Activated naive CD8-positive, alpha-beta T cell treated with anti-CD3 and anti-CD28 coated beads for 36 hours (primary cell): ENCODE measurements at regions not wholly inside any gene's neighbourhood (a gene's known extent, or its start where the extent isn't known, plus 50 kb on each side); places are given as distances from the start of the nearest gene placed in this dataset.

ENCODE experiments used
- DNase-seq: peaks from one replicate; pipeline ENCODE4 v3.0.0; 2021
- H3K27ac Mint-ChIP-seq: one replicate; pipeline ENCODE4 v1.8.0; 2022; ENCODE audit warnings: mild to moderate bottlenecking, moderate library complexity, mixed read lengths
- H3K27me3 Mint-ChIP-seq: one replicate; pipeline ENCODE4 v1.8.0; 2022; ENCODE audit warnings: mild to moderate bottlenecking, mixed read lengths
- H3K36me3 Mint-ChIP-seq: one replicate; pipeline ENCODE4 v1.8.0; 2021; ENCODE audit warnings: mild to moderate bottlenecking, mixed read lengths
- H3K4me1 Mint-ChIP-seq: one replicate; pipeline ENCODE4 v1.8.0; 2021; ENCODE audit warnings: mixed read lengths
- H3K4me3 Mint-ChIP-seq: one replicate; pipeline ENCODE4 v1.8.0; 2022; ENCODE audit warnings: mild to moderate bottlenecking, moderate library complexity, mixed read lengths
- H3K9me3 Mint-ChIP-seq: one replicate; pipeline ENCODE4 v1.8.0; 2022; ENCODE audit warnings: mixed read lengths

DNA sequence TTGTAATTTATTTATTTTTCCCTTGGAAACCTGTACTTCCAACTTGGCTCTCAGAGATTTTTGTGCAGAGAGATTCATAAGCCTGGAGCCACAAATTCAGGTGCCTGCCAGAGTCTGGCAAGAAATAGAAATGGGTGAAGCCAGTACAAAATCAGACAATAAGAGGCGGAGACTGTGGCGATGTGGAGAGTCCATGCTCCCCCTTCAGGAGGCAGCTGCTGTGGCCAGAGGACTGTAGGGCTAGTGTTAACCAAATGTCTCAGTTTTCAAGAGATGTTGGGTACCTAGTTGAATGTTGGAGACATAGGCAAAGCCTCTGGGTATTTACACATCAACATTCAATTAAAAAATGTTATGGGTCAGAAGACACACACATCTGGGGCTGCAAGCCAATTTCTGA lies 208.6 kb downstream of the PSAT1 start:
- no peak for DNase-seq
- no peaks in the 10 kb centered on the region for H3K36me3 Mint-ChIP-seq
- no peaks in the 10 kb centered on the region for H3K9me3 Mint-ChIP-seq
- no peak overlapping the region for H3K4me3 Mint-ChIP-seq
- no peaks in the 10 kb centered on the region for H3K4me1 Mint-ChIP-seq
- no peak overlapping the region for H3K27ac Mint-ChIP-seq
- no peaks in the 10 kb centered on the region for H3K27me3 Mint-ChIP-seq

DNA sequence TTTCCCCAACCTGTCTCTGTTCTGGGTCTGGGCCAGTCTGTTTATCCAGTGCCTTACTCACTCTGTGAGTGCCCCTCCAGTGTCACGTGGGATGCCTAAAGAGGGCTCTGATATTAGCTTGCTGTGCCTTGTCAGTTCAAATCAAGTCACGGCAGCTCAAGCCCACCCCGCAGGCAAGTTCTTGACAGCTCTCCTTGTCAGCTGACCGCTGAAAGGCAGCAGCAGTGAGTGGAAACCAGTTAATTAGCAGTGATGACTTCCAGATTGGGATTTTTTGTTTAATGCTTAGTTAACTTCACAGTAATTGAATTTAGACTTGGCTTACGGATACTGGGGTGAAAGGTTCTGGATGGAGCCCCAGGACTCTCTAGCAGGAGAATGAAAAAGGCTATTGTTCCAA lies 210.1 kb downstream of the PSAT1 start:
- Mint-ChIP-seq H3K27me3 (no peaks in the 10 kb centered on the region), H3K4me3 (no peak overlapping the region), H3K9me3 (no peaks in the 10 kb centered on the region), H3K36me3 (no peaks in the 10 kb centered on the region), H3K4me1 (no peaks in the 10 kb centered on the region), H3K27ac (no peak overlapping the region)
- DNase-seq, result no peak

DNA sequence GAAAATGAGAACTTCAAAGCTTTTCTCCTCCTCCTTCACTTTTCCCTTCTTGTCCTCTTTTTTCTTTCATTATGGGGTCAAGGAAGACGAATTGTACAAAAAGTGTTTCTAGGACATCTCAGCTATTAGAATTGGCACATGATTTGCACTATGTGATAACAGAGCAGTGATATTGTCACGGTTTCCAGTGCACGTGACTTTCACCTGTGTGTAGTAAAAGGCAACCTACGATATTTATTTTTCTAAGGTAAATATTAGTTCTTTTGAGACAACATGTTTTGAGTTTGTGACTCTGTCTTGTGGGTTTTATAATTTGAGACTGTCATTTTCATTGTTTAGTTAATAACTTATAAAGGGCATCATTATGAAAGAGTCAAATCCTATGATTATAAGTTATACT lies 213.1 kb downstream of the PSAT1 start:
- H3K27me3 Mint-ChIP-seq, result no peaks in the 10 kb centered on the region

DNA sequence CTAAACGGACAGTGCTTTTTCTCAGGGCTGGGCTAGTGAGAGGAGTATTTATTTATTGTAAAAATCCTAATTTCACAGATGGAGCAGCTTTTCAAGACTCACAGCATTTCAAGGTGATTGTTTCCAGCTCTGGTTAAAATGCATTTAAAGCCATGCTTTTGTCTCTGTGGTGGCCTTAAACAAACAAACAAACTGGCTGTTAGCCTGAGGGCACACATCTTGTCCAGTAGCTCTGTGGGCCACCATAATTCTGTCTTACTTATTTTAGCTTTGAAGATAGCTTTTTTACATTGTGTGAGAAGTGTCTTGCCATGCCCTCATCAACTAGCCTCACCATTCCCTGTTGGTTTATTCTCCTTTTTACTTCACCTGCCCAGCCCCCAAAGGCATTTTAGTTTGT lies 218.2 kb downstream of the PSAT1 start:
- peaks cover 9% of the 10 kb centered on the region for H3K9me3 Mint-ChIP-seq
- peaks cover 3% of the 10 kb centered on the region for H3K27me3 Mint-ChIP-seq
- H3K4me1 Mint-ChIP-seq, result no peaks in the 10 kb centered on the region
- H3K36me3 Mint-ChIP-seq, result no peaks in the 10 kb centered on the region
- no peak overlapping the region for H3K27ac Mint-ChIP-seq
- H3K4me3 Mint-ChIP-seq, result no peak overlapping the region
- DNase-seq, result no peak

More for the DNA sequence above, 213.1 kb downstream of the PSAT1 start:
- H3K4me3 Mint-ChIP-seq, result no peak overlapping the region
- H3K9me3 Mint-ChIP-seq, result peaks cover 4% of the 10 kb centered on the region
- no peaks in the 10 kb centered on the region for H3K36me3 Mint-ChIP-seq
- DNase-seq, result no peak
- no peaks in the 10 kb centered on the region for H3K4me1 Mint-ChIP-seq
- no peak overlapping the region for H3K27ac Mint-ChIP-seq

DNA sequence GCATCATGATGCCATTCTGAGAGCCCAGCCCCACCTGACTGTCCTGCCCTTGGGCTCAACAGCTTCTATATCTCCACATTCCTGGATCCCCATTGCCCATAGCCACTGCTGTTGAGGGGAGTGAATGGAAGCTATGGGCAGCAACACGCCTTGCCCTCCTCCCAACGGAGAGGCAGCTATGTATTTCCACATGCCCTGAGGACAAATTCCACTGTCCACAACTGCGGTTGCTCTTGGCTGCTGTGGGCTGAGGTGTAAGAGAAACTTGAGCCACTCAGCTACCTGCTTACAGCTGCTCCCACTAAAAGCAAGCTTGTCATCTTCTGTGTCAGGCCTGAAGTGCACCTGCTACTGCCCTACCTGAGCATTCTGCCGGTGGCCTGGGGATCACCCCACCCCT lies 222.9 kb downstream of the PSAT1 start:
- DNase-seq, result no peak
- H3K4me3 Mint-ChIP-seq, result no peak overlapping the region
- no peaks in the 10 kb centered on the region for H3K4me1 Mint-ChIP-seq
- no peak overlapping the region for H3K27ac Mint-ChIP-seq
- peaks cover 3% of the 10 kb centered on the region for H3K27me3 Mint-ChIP-seq
- H3K36me3 Mint-ChIP-seq, result peaks cover 4% of the 10 kb centered on the region
- H3K9me3 Mint-ChIP-seq, result peaks cover 18% of the 10 kb centered on the region

DNA sequence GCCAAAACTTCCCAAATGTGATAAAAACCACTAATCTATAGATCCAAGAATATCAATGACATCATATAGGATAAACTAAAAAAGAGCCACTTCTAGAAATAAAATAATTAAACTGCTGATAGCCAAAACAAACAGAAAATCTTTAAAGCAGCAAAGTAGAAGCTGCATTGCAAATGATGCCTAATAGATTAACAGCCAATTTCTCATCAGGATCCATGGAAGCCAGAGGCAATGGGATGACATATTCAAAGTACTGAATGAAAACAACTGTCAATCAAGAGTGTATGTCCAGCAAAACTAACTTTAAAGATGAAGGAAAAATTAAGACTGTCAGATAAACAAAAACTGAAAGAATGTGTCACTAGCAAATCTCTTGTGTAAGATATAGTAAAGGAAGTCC lies 224.8 kb downstream of the PSAT1 start:
- Mint-ChIP-seq H3K9me3 (peaks cover 18% of the 10 kb centered on the region), H3K27me3 (no peaks in the 10 kb centered on the region), H3K4me1 (no peaks in the 10 kb centered on the region), H3K4me3 (no peak overlapping the region), H3K27ac (no peak overlapping the region), H3K36me3 (peaks cover 4% of the 10 kb centered on the region)
- DNase-seq, result no peak

DNA sequence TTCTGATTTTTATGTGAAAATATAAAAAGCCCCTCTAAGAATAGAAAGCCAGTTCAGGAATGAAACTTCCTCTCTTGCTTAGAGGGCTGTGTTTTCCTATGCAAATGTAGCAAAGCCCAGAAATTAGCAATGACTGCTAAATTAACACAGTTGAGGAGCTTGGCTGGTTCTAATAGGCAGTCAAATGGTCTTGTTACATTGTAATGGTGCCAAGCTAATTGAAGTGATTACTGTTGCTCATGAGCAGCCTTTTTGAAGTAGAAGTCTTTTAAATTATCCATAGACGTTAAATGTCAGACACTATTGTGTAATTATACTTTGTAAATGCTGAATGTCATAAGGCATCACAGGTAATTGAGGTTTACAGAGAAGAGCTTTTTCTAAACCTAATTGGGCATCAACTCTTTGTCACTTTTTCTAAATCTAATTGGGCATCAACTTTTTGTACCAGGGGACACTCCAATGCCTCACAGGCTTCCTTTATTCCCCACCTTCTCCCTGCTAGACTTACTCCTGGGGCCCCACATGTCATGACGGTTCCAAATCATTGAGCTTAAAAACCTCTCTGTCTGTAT lies 229.1 kb downstream of the PSAT1 start:
- peaks cover 5% of the 10 kb centered on the region for H3K9me3 Mint-ChIP-seq
- DNase-seq, result no peak
- H3K4me1 Mint-ChIP-seq, result no peaks in the 10 kb centered on the region
- H3K4me3 Mint-ChIP-seq, result no peak overlapping the region
- H3K36me3 Mint-ChIP-seq, result peaks cover 4% of the 10 kb centered on the region
- H3K27me3 Mint-ChIP-seq, result no peaks in the 10 kb centered on the region
- H3K27ac Mint-ChIP-seq, result no peak overlapping the region

DNA sequence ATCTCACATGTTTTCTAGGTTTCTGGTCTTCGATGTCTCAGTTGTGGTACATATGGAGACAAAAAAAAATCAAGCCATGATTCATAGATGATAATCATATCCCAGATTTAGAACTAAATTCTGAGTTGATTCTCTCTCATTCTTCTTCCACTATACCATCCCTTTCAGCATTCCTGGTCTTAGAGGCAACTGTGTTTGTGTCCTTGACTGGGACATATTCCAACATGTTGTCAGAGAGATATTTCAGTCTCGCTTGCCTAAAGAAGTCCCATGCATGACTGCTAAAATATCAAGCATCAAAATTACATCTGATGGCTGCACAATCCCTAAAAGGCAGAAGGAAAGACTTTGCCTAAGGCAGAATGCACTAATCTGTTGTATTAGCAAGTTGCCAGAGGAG lies 236.6 kb downstream of the PSAT1 start:
- Mint-ChIP-seq H3K27me3 (no peaks in the 10 kb centered on the region), H3K9me3 (peaks cover 1% of the 10 kb centered on the region), H3K36me3 (no peaks in the 10 kb centered on the region), H3K27ac (no peak overlapping the region), H3K4me3 (no peak overlapping the region), H3K4me1 (no peaks in the 10 kb centered on the region)
- no peak for DNase-seq

DNA sequence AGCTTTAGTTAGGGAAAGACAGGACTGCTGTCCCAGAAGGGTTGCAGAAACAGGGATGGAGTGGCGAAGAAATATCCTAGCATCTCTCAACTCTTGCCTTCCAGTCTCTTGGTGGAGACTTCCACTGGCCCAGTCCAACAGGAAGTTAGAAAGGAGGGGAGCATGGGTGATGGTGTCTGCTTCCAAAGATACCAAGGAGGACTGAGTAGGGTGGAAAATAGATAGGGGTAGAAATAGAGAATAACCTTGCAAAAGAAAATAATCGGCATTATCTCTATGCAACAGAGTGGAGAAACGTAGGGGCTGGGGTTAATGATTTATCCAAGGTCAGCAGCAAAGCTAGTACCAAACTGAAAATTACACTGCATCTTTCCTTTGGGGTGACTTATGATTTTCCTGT lies 242.3 kb downstream of the PSAT1 start:
- no peak for DNase-seq
- Mint-ChIP-seq H3K27me3 (no peaks in the 10 kb centered on the region), H3K36me3 (no peaks in the 10 kb centered on the region), H3K4me3 (no peak overlapping the region), H3K27ac (no peak overlapping the region), H3K9me3 (no peaks in the 10 kb centered on the region), H3K4me1 (no peaks in the 10 kb centered on the region)

DNA sequence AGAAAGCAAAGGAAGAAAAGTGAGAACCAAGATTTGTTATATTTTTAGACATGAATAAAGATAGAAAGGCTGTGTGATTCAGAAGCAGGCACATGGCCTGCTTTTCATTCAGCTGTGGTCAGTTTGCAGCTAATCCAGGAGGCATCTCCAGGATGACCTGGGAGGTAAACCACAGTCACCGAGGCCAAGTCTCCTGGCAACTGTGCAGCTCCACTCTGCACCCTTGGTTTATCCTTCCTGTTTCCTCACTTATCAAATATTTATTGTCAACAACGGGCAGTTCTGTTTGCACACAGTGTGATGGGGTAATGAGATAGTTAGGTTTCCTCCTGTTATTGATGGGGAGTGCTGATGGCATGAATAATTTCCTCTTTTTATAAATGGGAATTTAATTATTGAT lies 243.0 kb downstream of the PSAT1 start:
- DNase-seq, result no peak
- Mint-ChIP-seq H3K4me1 (no peaks in the 10 kb centered on the region), H3K9me3 (no peaks in the 10 kb centered on the region), H3K4me3 (no peak overlapping the region), H3K27me3 (no peaks in the 10 kb centered on the region), H3K36me3 (no peaks in the 10 kb centered on the region), H3K27ac (no peak overlapping the region)

DNA sequence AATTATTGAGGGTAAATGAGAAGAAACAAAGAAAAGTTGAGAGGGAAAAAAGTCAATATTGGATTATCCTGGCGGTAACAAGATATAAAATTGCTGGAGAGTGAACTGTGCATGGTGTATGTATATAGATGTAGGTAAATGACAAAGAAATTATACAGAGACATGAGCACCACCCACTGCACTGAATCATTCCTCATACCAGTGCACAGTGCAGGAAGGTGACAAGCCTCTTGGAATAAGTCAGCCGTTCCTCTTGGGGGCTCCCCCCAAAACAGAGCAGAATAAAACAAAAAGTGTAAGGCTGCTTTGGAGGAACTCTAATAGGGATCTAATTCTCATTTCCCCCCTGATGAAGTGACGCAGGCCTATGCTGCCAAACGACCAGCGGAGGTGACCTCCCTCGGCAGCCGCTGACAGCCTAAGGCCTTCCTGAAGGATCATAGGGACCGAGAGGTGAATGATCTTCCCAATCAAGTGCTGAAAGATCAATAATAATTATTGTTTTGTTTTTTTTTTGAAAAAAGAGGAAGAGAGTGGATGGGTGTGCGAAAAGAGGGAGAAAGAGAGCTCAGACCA lies 245.0 kb downstream of the PSAT1 start:
- no peak for DNase-seq
- Mint-ChIP-seq H3K36me3 (no peaks in the 10 kb centered on the region), H3K9me3 (no peaks in the 10 kb centered on the region), H3K27ac (no peak overlapping the region), H3K27me3 (no peaks in the 10 kb centered on the region), H3K4me3 (no peak overlapping the region), H3K4me1 (no peaks in the 10 kb centered on the region)

DNA sequence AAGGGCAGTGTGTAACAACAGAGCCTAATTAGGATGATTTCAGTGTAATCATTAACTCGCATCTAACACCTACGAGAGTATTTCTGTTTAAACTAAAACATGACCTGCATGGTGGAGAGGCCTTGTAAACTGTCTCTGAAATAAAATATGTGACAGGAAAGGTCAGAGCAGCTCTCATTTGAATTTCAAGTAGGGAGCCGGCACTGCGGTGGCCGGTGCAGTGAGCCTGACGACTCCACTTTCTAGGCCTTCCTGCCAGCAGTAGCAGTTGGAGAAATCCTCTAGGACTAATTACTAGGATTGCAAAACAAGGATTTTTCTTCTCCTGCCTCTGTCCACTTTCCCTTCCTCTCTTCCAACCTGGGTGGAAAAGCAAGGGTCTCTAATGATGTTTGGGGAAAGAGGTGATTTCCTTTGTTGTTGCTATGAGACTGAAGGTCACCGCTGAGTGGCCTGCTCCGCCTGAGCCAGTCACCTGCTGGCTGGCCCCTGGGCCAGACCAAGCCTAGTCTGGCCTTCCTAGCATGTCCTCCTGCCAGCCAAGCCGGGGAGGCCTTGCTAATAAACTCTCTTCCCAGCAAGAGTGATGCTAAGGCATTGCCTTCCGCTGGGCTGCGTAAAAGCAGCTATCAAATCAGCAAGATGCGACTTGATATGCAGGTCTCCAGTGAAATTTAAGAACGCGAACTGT lies 245.7 kb downstream of the PSAT1 start:
- no peak for DNase-seq
- Mint-ChIP-seq H3K9me3 (no peaks in the 10 kb centered on the region), H3K27ac (no peak overlapping the region), H3K4me3 (no peak overlapping the region), H3K27me3 (peaks cover under 1% of the 10 kb centered on the region), H3K4me1 (no peaks in the 10 kb centered on the region), H3K36me3 (no peaks in the 10 kb centered on the region)

DNA sequence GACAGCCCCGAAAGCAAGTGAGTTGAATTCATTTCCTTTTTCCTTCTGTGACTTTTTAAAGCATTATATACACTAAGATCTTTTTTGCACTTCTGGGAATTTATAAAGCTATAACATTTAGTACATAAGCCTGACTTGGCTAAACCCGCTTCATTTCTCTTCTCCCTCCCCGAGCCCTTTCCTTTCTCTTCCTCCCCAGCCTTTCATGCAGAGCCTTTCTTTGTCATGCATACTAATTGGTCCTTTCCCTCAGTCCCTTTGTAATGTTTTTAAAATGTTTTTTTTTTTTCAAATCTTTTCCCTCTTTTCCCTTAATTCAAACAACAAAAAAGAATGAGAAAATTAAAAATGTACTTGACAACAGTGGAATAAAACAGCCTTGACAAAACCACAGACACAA lies 246.4 kb downstream of the PSAT1 start:
- Mint-ChIP-seq H3K36me3 (no peaks in the 10 kb centered on the region), H3K27me3 (peaks cover 3% of the 10 kb centered on the region), H3K27ac (no peak overlapping the region), H3K4me1 (no peaks in the 10 kb centered on the region), H3K9me3 (no peaks in the 10 kb centered on the region), H3K4me3 (no peak overlapping the region)
- no peak for DNase-seq

DNA sequence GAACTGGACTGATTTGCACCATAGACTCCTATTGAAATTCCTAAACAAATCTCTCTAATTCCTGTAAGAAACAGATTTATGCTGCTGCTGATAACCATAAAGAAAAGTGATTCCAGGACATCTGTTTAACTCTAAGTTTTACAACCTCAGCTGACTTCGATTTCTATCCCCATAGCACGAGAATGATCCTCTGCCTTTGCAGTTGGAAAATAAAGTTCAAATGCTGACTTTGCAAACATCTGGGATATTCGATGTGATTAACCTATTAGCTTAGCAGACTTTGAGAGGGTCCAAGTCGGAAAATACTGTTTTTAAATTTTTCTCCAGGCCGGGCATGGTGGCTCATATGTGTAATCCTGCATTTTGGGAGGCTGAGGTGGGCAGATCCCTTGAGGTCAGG lies 247.3 kb downstream of the PSAT1 start:
- Mint-ChIP-seq H3K36me3 (no peaks in the 10 kb centered on the region), H3K27me3 (peaks cover 5% of the 10 kb centered on the region), H3K4me1 (no peaks in the 10 kb centered on the region), H3K27ac (no peak overlapping the region), H3K9me3 (no peaks in the 10 kb centered on the region), H3K4me3 (no peak overlapping the region)
- no peak for DNase-seq

DNA sequence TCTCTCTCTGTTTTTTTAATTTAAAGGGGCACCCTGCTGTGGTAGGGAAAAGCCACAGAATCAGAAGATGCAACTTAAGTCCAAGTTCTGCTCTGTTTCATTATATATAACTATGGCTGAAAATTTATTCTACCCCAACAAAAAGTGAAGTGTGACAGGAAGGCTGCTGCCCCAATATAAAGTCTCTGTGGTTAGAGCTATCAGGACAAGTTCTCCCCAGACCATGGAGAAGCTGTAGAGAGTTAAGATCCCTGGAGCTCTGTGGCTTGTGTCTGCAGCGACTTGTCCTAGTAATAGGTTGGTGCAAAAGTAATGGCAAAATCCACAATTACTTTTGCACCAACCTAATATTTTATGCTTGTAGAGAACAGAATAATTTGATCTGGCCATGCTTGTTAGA lies 250.9 kb downstream of the PSAT1 start:
- H3K9me3 Mint-ChIP-seq, result no peaks in the 10 kb centered on the region
- no peak for DNase-seq
- H3K27me3 Mint-ChIP-seq, result peaks cover 10% of the 10 kb centered on the region
- H3K36me3 Mint-ChIP-seq, result no peaks in the 10 kb centered on the region
- H3K4me3 Mint-ChIP-seq, result no peak overlapping the region
- no peaks in the 10 kb centered on the region for H3K4me1 Mint-ChIP-seq
- H3K27ac Mint-ChIP-seq, result no peak overlapping the region

DNA sequence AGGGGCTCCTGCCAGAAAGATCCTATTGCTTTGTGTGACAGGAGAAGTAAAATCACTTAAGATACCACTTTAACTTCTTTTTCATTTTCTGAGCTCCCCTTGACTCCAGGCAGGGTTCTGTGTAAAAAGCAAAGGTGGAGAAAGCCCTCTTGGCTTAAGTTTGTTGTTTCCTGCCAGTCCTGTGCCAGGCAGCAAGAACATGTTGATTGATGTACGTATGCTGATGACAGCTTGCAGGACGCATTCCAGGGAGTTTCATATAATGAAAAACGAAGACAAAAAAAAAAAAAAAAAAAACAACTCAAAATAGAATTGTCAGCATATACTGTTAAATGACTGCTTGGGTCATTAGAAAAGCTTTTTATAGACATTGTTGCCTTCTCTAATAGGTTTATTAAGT lies 251.7 kb downstream of the PSAT1 start:
- Mint-ChIP-seq H3K36me3 (no peaks in the 10 kb centered on the region), H3K9me3 (no peaks in the 10 kb centered on the region), H3K4me3 (no peak overlapping the region), H3K27ac (no peak overlapping the region), H3K4me1 (no peaks in the 10 kb centered on the region), H3K27me3 (peaks cover 10% of the 10 kb centered on the region)
- DNase-seq, result no peak
